Keratinocyte (primary cell): ENCODE measurements at regions not wholly inside any gene's neighbourhood (a gene's known extent, or its start where the extent isn't known, plus 50 kb on each side); places are given as distances from the start of the nearest gene placed in this dataset.
A peak's percentile ranks its signal among the peaks of the same experiment; 100 is the strongest.

Experiments
- DNase-seq: peaks from one replicate; pipeline ENCODE4 v3.0.0-alpha.2; 2011; ENCODE audit warnings: low read depth, missing footprints, low spot score
- FAIRE-seq: peaks from 2 replicates; lab custom pipeline; 2011; peaks lifted over from hg19 to GRCh38; lab: Jason Lieb, UNC
- H2AFZ ChIP-seq: 2 replicates; pipeline ENCODE4 v1.6.0; 2012; ENCODE audit warnings: low read length, control low read depth, inconsistent platforms; ENCODE audit not compliant: control insufficient read depth
- H3K27ac ChIP-seq: 2 replicates; pipeline ENCODE4 v1.5.1; 2011; ENCODE audit warnings: low read length; ENCODE audit not compliant: control insufficient read depth, insufficient read depth
- H3K27me3 ChIP-seq: 3 replicates; pipeline ENCODE4 v1.6.0; 2011; ENCODE audit warnings: low read length; ENCODE audit not compliant: control insufficient read depth, insufficient read depth; ENCODE audit errors: extremely low read depth
- H3K36me3 ChIP-seq, 2 experiments: 2 replicates in 1 of 2; 3 replicates in 1 of 2; pipeline ENCODE4 v1.5.1; 2011; ENCODE audit warnings: low read length in 2 of 2, mild to moderate bottlenecking in 1 of 2; ENCODE audit not compliant: control insufficient read depth in 2 of 2, insufficient read depth in 2 of 2; ENCODE audit errors: extremely low read depth in 1 of 2
- H3K4me1 ChIP-seq: 3 replicates; pipeline ENCODE4 v1.5.1; 2011; ENCODE audit warnings: low read length; ENCODE audit not compliant: control insufficient read depth, insufficient read depth; ENCODE audit errors: extremely low read depth
- H3K4me2 ChIP-seq: 3 replicates; pipeline ENCODE4 v1.6.0; 2011; ENCODE audit warnings: low read depth, low read length; ENCODE audit not compliant: control insufficient read depth, insufficient read depth; ENCODE audit errors: extremely low read depth
- H3K4me3 ChIP-seq, 3 experiments: fragments of 200-600 bp in 1 of 3; sonication (generic) in 1 of 3; 2 replicates in 2 of 3; 3 replicates in 1 of 3; pipeline ENCODE4 v1.5.1; 2011 to 2016; ENCODE audit warnings: low read length in 3 of 3, mild to moderate bottlenecking in 3 of 3, control low read depth in 2 of 3, inconsistent platforms in 1 of 3, low read depth in 1 of 3, mixed read lengths in 1 of 3, mixed run types in 1 of 3, moderate library complexity in 1 of 3; ENCODE audit not compliant: control insufficient read depth in 2 of 3, insufficient read depth in 2 of 3; ENCODE audit errors: extremely low read depth in 1 of 3
- H3K79me2 ChIP-seq: 2 replicates; pipeline ENCODE4 v1.6.0; 2012; ENCODE audit warnings: low read length; ENCODE audit not compliant: control insufficient read depth, insufficient read depth
- H3K9ac ChIP-seq: 3 replicates; pipeline ENCODE4 v1.6.0; 2011; ENCODE audit warnings: low read length; ENCODE audit not compliant: control insufficient read depth, insufficient read depth; ENCODE audit errors: extremely low read depth
- H3K9me1 ChIP-seq: 3 replicates; pipeline ENCODE4 v1.6.0; 2011; ENCODE audit warnings: low read length; ENCODE audit not compliant: control insufficient read depth, insufficient read depth; ENCODE audit errors: extremely low read depth
- H3K9me3 ChIP-seq: 2 replicates; pipeline ENCODE4 v1.5.1; 2012; ENCODE audit warnings: low read depth, low read length; ENCODE audit not compliant: control insufficient read depth
- H4K20me1 ChIP-seq: 3 replicates; pipeline ENCODE4 v1.6.0; 2011; ENCODE audit warnings: low read length; ENCODE audit not compliant: control insufficient read depth, insufficient read depth; ENCODE audit errors: extremely low read depth
- CTCF ChIP-seq, 3 experiments: IDR thresholded peaks in 1 of 3; conservative IDR thresholded peaks in 1 of 3; optimal IDR thresholded peaks in 1 of 3; 2 replicates in 2 of 3; 3 replicates in 1 of 3; pipeline versions ENCODE3 to v1.5.1; 2011; ENCODE audit warnings: low read length in 3 of 3, mild to moderate bottlenecking in 3 of 3, moderate library complexity in 2 of 3, control low read depth in 1 of 3, inconsistent platforms in 1 of 3; ENCODE audit not compliant: insufficient read depth in 2 of 3; ENCODE audit errors: extremely low read depth in 1 of 3
- EZH2 ChIP-seq: IDR thresholded peaks from one replicate; pipeline ENCODE4 v1.6.1; 2012; ENCODE audit warnings: inconsistent platforms, mild to moderate bottlenecking, low read length, moderate library complexity
- dilution Hi-C: fragments of 300-500 bp; cut with MboI; formaldehyde crosslinking; loops from one replicate; pipeline ENCODE4 v1.7.0; 2020; ENCODE audit warnings: low sequenced_read_pairs; ENCODE audit not compliant: extremely low pct_ligation_motif_present

GRCh38 chr3:190175490-190175889, 54.8 kb upstream of the P3H2 start:
- H3K4me3 ChIP-seq = no peak overlapping the region
- no peaks in the 10 kb centered on the region for H3K27me3 ChIP-seq
- H3K9ac ChIP-seq = no peak overlapping the region
- no peaks in the 10 kb centered on the region for H3K36me3 ChIP-seq
- DNase-seq (no peak), FAIRE-seq (no peak)
- H3K9me3 ChIP-seq = no peaks in the 10 kb centered on the region
- no peak for TF ChIP-seq CTCF (optimal IDR thresholded peaks at IDR 0.05 in 1 of 3, IDR thresholded peaks at IDR 0.05 in 1 of 3, conservative IDR thresholded peaks at IDR 0.05 in 1 of 3; ENCODE audit: extremely low read depth in 1 of 3, insufficient read depth in 2 of 3, low read length in 3 of 3)
- no peak for TF ChIP-seq EZH2
- dilution Hi-C loops = no loop called here
- no peaks in the 10 kb centered on the region for H3K79me2 ChIP-seq
- H2AFZ ChIP-seq = no peak overlapping the region
- H3K4me1 ChIP-seq = peaks cover 40% of the 10 kb centered on the region
- no peak overlapping the region for H3K4me2 ChIP-seq
- no peaks in the 10 kb centered on the region for H4K20me1 ChIP-seq
- no peak overlapping the region for H3K27ac ChIP-seq
- no peaks in the 10 kb centered on the region for H3K9me1 ChIP-seq

GRCh38 chr3:190174471-190174870, 53.8 kb upstream of the P3H2 start:
- Histone ChIP-seq H4K20me1 (no peaks in the 10 kb centered on the region), H3K4me2 (no peak overlapping the region), H3K4me3 (no peak overlapping the region), H3K27ac (no peak overlapping the region), H3K4me1 (peaks cover 32% of the 10 kb centered on the region), H3K9ac (no peak overlapping the region), H3K9me1 (no peaks in the 10 kb centered on the region), H3K9me3 (no peaks in the 10 kb centered on the region), H3K36me3 (no peaks in the 10 kb centered on the region), H2AFZ (peak overlapping the region; percentile 33), H3K27me3 (no peaks in the 10 kb centered on the region), H3K79me2 (no peaks in the 10 kb centered on the region)
- FAIRE-seq (no peak), DNase-seq (no peak)
- TF ChIP-seq CTCF (optimal IDR thresholded peaks at IDR 0.05 in 1 of 3, IDR thresholded peaks at IDR 0.05 in 1 of 3, conservative IDR thresholded peaks at IDR 0.05 in 1 of 3; ENCODE audit: extremely low read depth in 1 of 3, insufficient read depth in 2 of 3, low read length in 3 of 3) (no peak), EZH2 (no peak)
- dilution Hi-C loops = no loop called here
